RPMI7951 (cell line): ENCODE measurements at regions not wholly inside any gene's neighbourhood (a gene's known extent, or its start where the extent isn't known, plus 50 kb on each side); places are given as distances from the start of the nearest gene placed in this dataset.
"Not testable (repeated sequence)": the region's sequence is repeated elsewhere in the genome, so short reads cannot be mapped to it uniquely, and the experiment has no call there.

ENCODE experiments used
- DNase-seq: peaks from one replicate; pipeline ENCODE4 v3.0.0-alpha.2; 2012; ENCODE audit warnings: low read depth

DNA sequence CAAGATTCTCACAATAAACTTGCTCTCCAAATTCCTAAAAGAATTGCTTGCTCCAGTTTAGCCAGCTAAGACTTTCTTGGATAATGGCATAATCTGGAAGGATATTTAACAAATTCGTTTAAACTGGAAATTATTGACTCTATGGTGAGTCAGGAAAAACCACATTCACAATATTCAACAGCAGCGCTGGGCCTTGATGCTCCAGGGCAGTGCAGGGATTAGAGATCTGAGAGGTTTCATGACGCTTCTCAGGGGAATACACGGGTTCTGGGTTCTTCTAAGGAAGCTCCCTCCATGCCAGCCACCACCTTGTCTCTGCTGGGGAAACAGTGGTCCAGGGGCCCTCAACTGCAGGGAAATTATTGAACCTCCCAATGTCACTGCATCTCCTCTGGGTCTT lies 123.3 kb upstream of the FAM20C start:
- not testable (repeated sequence) for DNase-seq

GRCh38 chr7:69499-70123 lies 122.8 kb upstream of the FAM20C start:
- not testable (repeated sequence) for DNase-seq

GRCh38 chr7:70207-70606 lies 122.2 kb upstream of the FAM20C start:
- DNase-seq, result not testable (repeated sequence)

DNA sequence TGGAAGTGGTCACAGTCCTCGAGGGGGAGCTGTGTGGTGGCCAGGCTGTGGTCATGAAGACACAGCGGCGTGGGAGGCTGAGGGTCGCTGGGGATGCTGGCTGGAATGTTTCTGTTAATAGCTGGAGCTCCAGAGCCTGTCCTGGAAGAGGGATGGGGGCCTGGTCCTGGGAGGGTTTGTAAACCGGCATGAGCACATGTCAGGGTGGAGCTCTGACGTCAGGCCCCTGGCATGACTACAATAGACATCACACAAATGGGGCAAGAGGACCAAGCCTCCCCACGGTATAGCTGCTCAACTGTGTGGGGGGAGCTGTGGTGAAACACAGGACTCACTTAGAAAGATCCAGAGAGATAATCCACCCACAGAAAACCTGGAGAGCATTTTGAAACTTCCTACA lies 121.4 kb upstream of the FAM20C start:
- peak; percentile 87 for DNase-seq

- DNase-seq, result peak; percentile 55
Observed at GRCh38 chr7:72266-73057, 119.9 kb upstream of the FAM20C start.

- not testable (repeated sequence) for DNase-seq
Observed at GRCh38 chr7:73058-73331, 119.4 kb upstream of the FAM20C start.

DNA sequence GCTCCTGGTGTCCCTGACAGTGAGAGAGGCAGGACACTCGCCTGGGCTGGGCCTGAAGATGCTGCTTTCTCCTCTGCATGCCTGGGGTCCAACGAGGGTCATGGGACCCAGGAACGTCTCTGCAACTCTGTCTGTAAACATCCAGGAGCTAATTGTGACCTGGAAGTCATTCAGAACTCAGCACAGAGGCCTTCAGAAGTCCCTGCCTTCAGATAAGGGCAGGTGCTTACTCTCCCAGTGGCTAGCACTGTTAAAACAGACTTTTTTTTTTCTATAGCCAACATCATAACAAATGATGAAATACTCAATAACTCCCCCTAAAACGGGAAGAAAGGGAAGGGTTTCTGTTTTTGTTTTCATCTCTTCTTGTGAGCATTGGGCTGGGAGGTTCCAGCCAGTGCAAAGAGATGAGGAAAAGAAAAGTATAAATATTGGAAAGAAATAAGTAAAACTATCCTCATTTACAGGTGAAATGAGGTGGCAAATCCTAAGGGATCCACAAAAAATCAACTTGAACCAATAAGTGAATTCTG lies 118.3 kb upstream of the FAM20C start:
- DNase-seq, result not testable (repeated sequence)

DNA sequence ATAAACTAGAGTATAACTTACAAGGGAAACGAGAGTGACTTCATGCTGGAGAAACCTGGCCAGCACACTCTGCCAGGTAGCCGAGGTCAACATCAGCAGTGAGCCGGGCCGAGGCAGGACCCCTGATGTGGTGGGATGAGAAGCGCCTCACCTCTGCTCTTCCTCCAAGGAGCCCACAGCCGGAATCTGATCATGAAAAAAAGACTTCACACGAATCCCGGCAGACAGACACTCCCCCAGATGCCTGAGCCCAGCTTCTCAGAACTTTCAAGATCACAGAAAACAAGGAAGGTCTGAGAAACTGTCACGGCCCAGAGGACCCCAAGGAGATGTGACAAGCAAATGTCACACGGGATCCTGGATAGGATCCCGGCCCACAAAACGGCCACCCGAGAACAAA lies 116.9 kb upstream of the FAM20C start:
- not testable (repeated sequence) for DNase-seq

GRCh38 chr7:76202-76601 lies 116.2 kb upstream of the FAM20C start:
- DNase-seq, result not testable (repeated sequence)

GRCh38 chr7:76829-77395 lies 115.5 kb upstream of the FAM20C start:
- DNase-seq, result not testable (repeated sequence)

DNA sequence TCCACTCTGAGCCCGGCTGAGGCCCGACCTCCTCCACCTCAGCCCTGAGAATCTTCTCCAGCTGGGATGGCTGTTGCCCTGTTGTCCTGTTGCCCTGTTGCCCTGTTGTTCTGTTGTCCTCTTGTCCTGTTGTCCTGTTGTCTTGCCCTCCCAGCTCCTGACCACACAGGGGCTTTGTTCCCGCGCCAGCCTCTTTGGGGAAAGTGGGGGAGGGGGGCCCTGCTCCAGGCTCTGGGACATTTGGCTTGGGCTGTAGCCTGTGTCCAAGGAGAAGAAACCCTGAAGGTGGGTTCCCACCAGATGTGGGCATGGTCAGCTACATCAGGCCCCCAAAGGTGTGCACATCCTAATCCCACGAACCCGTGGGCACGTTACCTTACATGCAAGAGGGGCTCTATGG lies 113.5 kb upstream of the FAM20C start:
- DNase-seq, result not testable (repeated sequence)

- peak; percentile 66 for DNase-seq
Observed at GRCh38 chr7:79400-80055, 112.8 kb upstream of the FAM20C start.

GRCh38 chr7:80259-81067 lies 111.9 kb upstream of the FAM20C start:
- DNase-seq, result no peak

DNA sequence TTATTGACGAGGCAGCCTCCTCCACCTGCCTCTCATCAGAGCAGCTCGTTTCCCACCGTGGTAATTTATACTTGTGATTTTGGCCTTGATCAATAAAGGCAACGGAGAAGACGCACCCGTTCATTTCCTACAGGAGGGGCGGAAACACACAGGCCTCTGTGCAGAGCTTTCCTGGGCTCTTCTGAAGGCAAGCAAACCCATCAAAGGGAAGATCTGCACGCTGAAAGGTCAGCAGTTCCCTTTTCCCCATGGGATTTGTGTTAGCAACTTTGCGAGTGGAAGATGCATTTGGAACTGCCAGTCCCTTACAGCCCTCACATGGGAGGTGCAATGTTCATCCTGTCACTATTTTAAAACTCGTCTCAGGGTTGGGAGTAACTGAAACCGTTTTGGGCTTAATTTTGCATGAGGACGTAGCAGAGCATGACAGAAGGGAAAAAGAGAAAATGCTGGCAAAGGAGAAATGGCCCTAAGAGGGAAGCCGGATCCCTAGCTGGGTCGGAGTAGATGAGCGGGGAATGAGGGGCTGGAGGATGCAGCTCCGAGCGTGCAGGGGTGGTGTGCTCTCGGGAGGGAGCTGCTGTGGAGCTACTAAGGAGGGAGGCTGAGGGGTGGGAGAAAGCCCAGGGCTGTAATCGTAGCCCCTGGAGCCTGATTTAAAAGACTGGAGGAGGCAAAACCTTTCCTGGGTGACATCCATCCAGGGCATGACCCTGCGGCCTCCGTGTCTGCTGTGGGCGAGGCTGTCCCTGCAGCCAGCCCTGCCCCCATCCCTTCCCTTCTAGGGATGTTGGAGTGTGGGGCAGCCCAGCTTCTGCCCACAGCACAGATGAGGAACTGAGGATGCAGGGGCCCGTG lies 111.1 kb upstream of the FAM20C start:
- no peak for DNase-seq

GRCh38 chr7:81926-82756 lies 110.2 kb upstream of the FAM20C start:
- DNase-seq, result no peak

DNA sequence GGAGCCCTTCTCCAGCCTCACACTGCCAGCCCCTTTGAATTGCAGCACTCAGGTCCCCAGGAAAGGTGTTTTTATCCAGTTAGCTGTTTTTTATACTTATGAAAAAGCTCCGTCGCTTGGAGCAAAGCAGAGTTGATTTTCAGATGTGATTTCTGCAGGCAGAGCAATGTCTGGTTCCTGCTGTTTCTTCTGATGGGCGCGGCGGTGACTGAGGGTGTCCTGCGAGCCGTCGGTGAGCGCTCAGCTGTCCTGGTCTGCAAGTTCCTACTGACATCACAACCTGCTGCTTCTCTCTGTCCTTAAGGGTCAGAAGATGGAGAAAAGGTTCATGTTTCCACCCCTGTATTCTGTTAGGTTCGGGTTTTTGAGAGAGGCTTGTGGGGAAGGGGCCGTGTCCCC lies 109.6 kb upstream of the FAM20C start:
- DNase-seq, result no peak

GRCh38 chr7:83441-83840 lies 108.9 kb upstream of the FAM20C start:
- no peak for DNase-seq

- no peak for DNase-seq
Observed at GRCh38 chr7:83861-84632, 108.3 kb upstream of the FAM20C start.

- DNase-seq, result no peak
Observed at GRCh38 chr7:84633-85020, 107.7 kb upstream of the FAM20C start.
